K562 (cell line): ENCODE measurements at regions not wholly inside any gene's neighbourhood (a gene's known extent, or its start where the extent isn't known, plus 50 kb on each side); places are given as distances from the start of the nearest gene placed in this dataset.

ENCODE experiments used
- ATAC-seq: fragments of 200-7000 bp; cut with Tn5 transposase; 3 replicates; pipeline ENCODE4 v1.9.1; 2020; ENCODE audit warnings: moderate library complexity
- BruUV-seq: library from RNA; stranded (reverse); fragments of 400-500 nt; replicated peaks from 2 replicates; lab custom pipeline; 2021; lab: Mats Ljungman, UMichigan
- CTCF ChIA-PET: fragments of 300-600 bp; formaldehyde crosslinking; extraction: SDS; loops from one replicate; lab custom pipeline; 2021; ENCODE audit warnings: low intra/inter-chr PET ratio; lab: Yijun Ruan, JAX
- POLR2A ChIA-PET: fragments of 300-600, 350-650 bp; sonication (Branson Sonifier 250); formaldehyde crosslinking; extraction: SDS; loops from one replicate; lab custom pipeline; 2021; ENCODE audit warnings: antibody characterized with exemption, inconsistent platforms; lab: Yijun Ruan, JAX
- DNase-seq, 4 experiments: peaks; one replicate each; pipeline versions ENCODE4 v3.0.0 to v3.0.0-alpha.2; 2011 to 2018; ENCODE audit warnings: low spot score in 3 of 4, mixed read lengths in 3 of 4; ENCODE audit errors: extremely low read depth in 1 of 4
- FAIRE-seq: peaks from 2 replicates; lab custom pipeline; 2011; peaks lifted over from hg19 to GRCh38; lab: Jason Lieb, UNC
- H2AFZ ChIP-seq: 2 replicates; pipeline ENCODE4 v1.6.0; 2011; ENCODE audit warnings: low read depth, low read length, control low read depth, inconsistent platforms
- H3K27ac ChIP-seq: fragments of 200-600 bp; 3 replicates; pipeline ENCODE4 v1.8.0; 2011; ENCODE audit warnings: low read depth, mild to moderate bottlenecking, control low read depth, inconsistent platforms, low read length, moderate library complexity, mixed read lengths; ENCODE audit errors: extremely low read depth
- H3K27me3 ChIP-seq, 2 experiments: fragments of 300-600 bp in 1 of 2; 2 replicates in 1 of 2; 3 replicates in 1 of 2; pipeline versions ENCODE4 v1.6.0 to v1.8.0; 2011; ENCODE audit warnings: inconsistent platforms in 2 of 2, low read length in 2 of 2, mild to moderate bottlenecking in 1 of 2, mixed read lengths in 1 of 2, moderate library complexity in 1 of 2; ENCODE audit not compliant: control insufficient read depth in 2 of 2, insufficient read depth in 2 of 2
- H3K36me3 ChIP-seq: fragments of 300-600 bp; 3 replicates; pipeline ENCODE4 v1.8.0; 2011; ENCODE audit warnings: mild to moderate bottlenecking, low read length, inconsistent platforms; ENCODE audit not compliant: control insufficient read depth, insufficient read depth
- H3K4me1 ChIP-seq, 2 experiments: fragments of 200-600 bp in 1 of 2; replicated peaks in 1 of 2; 2 replicates in 1 of 2; 3 replicates in 1 of 2; pipeline versions ENCODE4 v1.5.1 to v1.8.0; 2011; ENCODE audit warnings: inconsistent platforms in 2 of 2, low read length in 2 of 2, mild to moderate bottlenecking in 1 of 2, mixed read lengths in 1 of 2, moderate library complexity in 1 of 2; ENCODE audit not compliant: control insufficient read depth in 2 of 2, insufficient read depth in 2 of 2
- H3K4me2 ChIP-seq: 2 replicates; pipeline ENCODE4 v1.6.1; 2011; ENCODE audit warnings: low read length, control low read depth, inconsistent platforms, mixed read lengths; ENCODE audit not compliant: insufficient read depth
- H3K4me3 ChIP-seq: fragments of 200-600 bp; sonication (generic), shearing (Covaris generic); 2 replicates; pipeline ENCODE4 v1.5.1; 2016; ENCODE audit warnings: control low read depth, inconsistent platforms
- H3K79me2 ChIP-seq: fragments of 200-600 bp; 3 replicates; pipeline ENCODE4 v1.8.0; 2011; ENCODE audit warnings: low read length, inconsistent platforms; ENCODE audit not compliant: control insufficient read depth, insufficient read depth
- H3K9ac ChIP-seq, 2 experiments: 2 replicates each; pipeline versions ENCODE4 v1.6.0 to v1.6.1; 2011; ENCODE audit warnings: low read depth in 2 of 2, low read length in 2 of 2, control low read depth in 1 of 2, inconsistent platforms in 1 of 2, mild to moderate bottlenecking in 1 of 2, mixed read lengths in 1 of 2; ENCODE audit not compliant: insufficient read depth in 1 of 2
- H3K9me1 ChIP-seq: one replicate; pipeline ENCODE4 v1.6.0; 2011; ENCODE audit warnings: inconsistent platforms, mild to moderate bottlenecking, low read length, moderate library complexity; ENCODE audit not compliant: control insufficient read depth, insufficient read depth
- H3K9me3 ChIP-seq: replicated peaks from 2 replicates; pipeline ENCODE4 v1.5.1; 2011; ENCODE audit warnings: low read depth, low read length, inconsistent platforms; ENCODE audit not compliant: control insufficient read depth, insufficient read depth
- H4K20me1 ChIP-seq: replicated peaks from 2 replicates; pipeline ENCODE4 v1.6.1; 2011; ENCODE audit warnings: low read length, inconsistent platforms, mixed read lengths; ENCODE audit not compliant: control insufficient read depth, insufficient read depth
- IRF9 ChIP-seq: fragments of 450-650 bp; IDR thresholded peaks from 2 replicates; pipeline ENCODE4 v1.6.1; 2016; ENCODE audit warnings: missing biosample characterization, missing genetic modification characterization
- KAT7 ChIP-seq: sonication (generic); formaldehyde crosslinking; IDR thresholded peaks from 2 replicates; pipeline ENCODE4 v1.8.0; 2022; ENCODE audit warnings: missing genetic modification reagents, mild to moderate bottlenecking, borderline replicate concordance
- MCM3 ChIP-seq: fragments of 450-650 bp; IDR thresholded peaks from 2 replicates; pipeline ENCODE4 v1.6.1; 2016
- PCBP2 ChIP-seq: fragments of 200-400 bp; formaldehyde crosslinking; IDR thresholded peaks from 2 replicates; pipeline ENCODE4 v1.6.1; 2018; ENCODE audit warnings: low read length, low read depth, mild to moderate bottlenecking, moderate library complexity; ENCODE audit not compliant: poor library complexity, severe bottlenecking
- ZNF124 ChIP-seq: sonication (generic); formaldehyde crosslinking; IDR thresholded peaks from 2 replicates; pipeline ENCODE4 v1.8.1; 2022; ENCODE audit warnings: missing genetic modification reagents
- ZNF184 ChIP-seq: sonication (generic); formaldehyde crosslinking; IDR thresholded peaks from 2 replicates; pipeline ENCODE4 v1.5.0; 2020; ENCODE audit warnings: missing genetic modification reagents
- ZNF77 ChIP-seq: fragments of 250-450 bp; sonication (Bioruptor Pico); IDR thresholded peaks from 2 replicates; pipeline ENCODE4 v1.5.0; 2020
- WGBS: fragments of 100-300 bp; shearing (Covaris generic); methylation state at CpG from one replicate; pipeline ENCODE4 v1.1.6; 2016; ENCODE audit warnings: low coverage, mixed read lengths; ENCODE audit not compliant: insufficient coverage; ENCODE audit errors: missing lambda C conversion rate; 5-methylcytosine and 5-hydroxymethylcytosine counted together
- in situ Hi-C: fragments of 300-500 bp; cut with MboI; formaldehyde crosslinking; loops from 4 replicates; pipeline ENCODE4 v1.15.0; 2018; ENCODE audit warnings: inconsistent platforms, mixed read lengths
- intact Hi-C: fragments of 100-400 bp; cut with micrococcal nuclease; formaldehyde crosslinking; loops from 2 replicates; pipeline ENCODE4 v1.14.2; 2022

GRCh38 chr12:84495711-84496110 lies 416.9 kb downstream of the SLC6A15 start:
- H3K9me3 ChIP-seq = no peaks in the 10 kb centered on the region
- ChIA-PET POLR2A (no interaction called here), CTCF (no interaction called here)
- TF ChIP-seq ZNF77 (no peak), ZNF124 (CRISPR knock-in tag) (no peak), PCBP2 (no peak), ZNF184 (CRISPR knock-in tag) (no peak), IRF9 (tag) (no peak), KAT7 (CRISPR knock-in tag) (no peak), MCM3 (no peak)
- H3K27ac ChIP-seq = no peak overlapping the region
- ATAC-seq (no peak), DNase-seq (no peak), FAIRE-seq (no peak)
- H3K4me1 ChIP-seq = no peaks in the 10 kb centered on the region
- no peaks in the 10 kb centered on the region for H3K79me2 ChIP-seq
- H3K4me3 ChIP-seq = no peak overlapping the region
- no peak overlapping the region for H2AFZ ChIP-seq
- H3K9ac ChIP-seq = no peak overlapping the region
- in situ Hi-C loops = no loop called here
- H3K27me3 ChIP-seq = no peaks in the 10 kb centered on the region
- 0% methylated on average over 2 of the region's 2 CpGs for WGBS
- intact Hi-C loops = no loop called here
- no TSS peak for BruUV-seq
- no peaks in the 10 kb centered on the region for H3K9me1 ChIP-seq
- H4K20me1 ChIP-seq = no peaks in the 10 kb centered on the region
- H3K36me3 ChIP-seq = no peaks in the 10 kb centered on the region
- H3K4me2 ChIP-seq = no peak overlapping the region
